GM23248 (cell line): ENCODE measurements at regions not wholly inside any gene's neighbourhood (a gene's known extent, or its start where the extent isn't known, plus 50 kb on each side); places are given as distances from the start of the nearest gene placed in this dataset.

Experiments used
- DNase-seq: peaks from one replicate; pipeline ENCODE4 v3.0.0-alpha.2; 2015
- H2AFZ ChIP-seq: fragments of 200-600 bp; sonication (generic); 2 replicates; pipeline ENCODE4 v1.6.1; 2016; ENCODE audit warnings: antibody characterized with exemption
- H3F3A ChIP-seq: fragments of 200-600 bp; sonication (generic); 2 replicates; pipeline ENCODE4 v1.6.1; 2016; ENCODE audit warnings: mild to moderate bottlenecking, antibody characterized with exemption, mixed run types; ENCODE audit not compliant: insufficient read depth
- H3K27ac ChIP-seq: fragments of 200-600 bp; sonication (generic); 2 replicates; pipeline ENCODE4 v1.5.1; 2016; ENCODE audit warnings: mild to moderate bottlenecking
- H3K27me3 ChIP-seq: fragments of 200-600 bp; sonication (generic); replicated peaks from 2 replicates; pipeline ENCODE4 v1.6.1; 2016; ENCODE audit warnings: mild to moderate bottlenecking; ENCODE audit not compliant: insufficient read depth
- H3K36me3 ChIP-seq: fragments of 200-600 bp; sonication (generic); 2 replicates; pipeline ENCODE4 v1.6.1; 2016; ENCODE audit warnings: low read depth, mild to moderate bottlenecking
- H3K4me1 ChIP-seq: fragments of 200-600 bp; sonication (generic); 2 replicates; pipeline ENCODE4 v1.6.1; 2016; ENCODE audit warnings: mild to moderate bottlenecking; ENCODE audit not compliant: insufficient read depth
- H3K4me2 ChIP-seq: fragments of 200-600 bp; sonication (generic); one replicate; pipeline ENCODE4 v1.6.1; 2016; ENCODE audit warnings: mild to moderate bottlenecking; ENCODE audit not compliant: unreplicated experiment
- H3K4me3 ChIP-seq: fragments of 200-600 bp; sonication (generic); 2 replicates; pipeline ENCODE4 v1.5.1; 2016; ENCODE audit warnings: mild to moderate bottlenecking
- H3K79me2 ChIP-seq: fragments of 200-600 bp; sonication (generic); 2 replicates; pipeline ENCODE4 v1.6.1; 2016; ENCODE audit warnings: mild to moderate bottlenecking; ENCODE audit not compliant: insufficient read depth
- H3K9ac ChIP-seq: fragments of 200-600 bp; sonication (generic); 2 replicates; pipeline ENCODE4 v1.6.1; 2016; ENCODE audit warnings: mild to moderate bottlenecking
- H3K9me2 ChIP-seq: fragments of 200-600 bp; sonication (generic); 2 replicates; pipeline ENCODE4 v1.6.1; 2016; ENCODE audit warnings: mixed run types, mild to moderate bottlenecking, moderate library complexity; ENCODE audit not compliant: insufficient read depth
- H3K9me3 ChIP-seq: fragments of 200-600 bp; sonication (generic); one replicate; pipeline ENCODE4 v1.6.1; 2017; ENCODE audit warnings: low read depth
- H4K20me1 ChIP-seq: fragments of 200-600 bp; sonication (generic); 2 replicates; pipeline ENCODE4 v1.6.0; 2016; ENCODE audit not compliant: insufficient read depth
- EZH2 ChIP-seq: fragments of 200-600 bp; sonication (generic); IDR thresholded peaks from 2 replicates; pipeline ENCODE4 v1.6.1; 2018; ENCODE audit warnings: antibody characterized with exemption, mild to moderate bottlenecking; ENCODE audit not compliant: insufficient read depth, poor library complexity, severe bottlenecking
- EZH2phosphoT487 ChIP-seq: fragments of 200-600 bp; sonication (generic); IDR thresholded peaks from 2 replicates; pipeline ENCODE4 v1.6.1; 2018; ENCODE audit warnings: antibody characterized with exemption, moderate library complexity, mild to moderate bottlenecking, low read depth; ENCODE audit not compliant: insufficient read depth
- WGBS, 2 experiments: methylation state at CpG; one replicate each; pipeline ENCODE4 v1.1.6; 2015 to 2017; ENCODE audit warnings: low lambda C conversion rate in 2 of 2, low coverage in 1 of 2; ENCODE audit errors: missing lambda C conversion rate in 2 of 2; 5-methylcytosine and 5-hydroxymethylcytosine counted together
- in situ Hi-C: fragments of 300-500 bp; cut with MboI; formaldehyde crosslinking; loops from 2 replicates; pipeline ENCODE4 v1.15.0; 2020

GRCh38 chr16:65319621-65320231, 197.9 kb upstream of the CDH11 start:
- Histone ChIP-seq H3K27ac (no peak overlapping the region), H3K4me3 (no peak overlapping the region), H3K27me3 (no peaks in the 10 kb centered on the region), H2AFZ (no peak overlapping the region), H3F3A (peaks cover 6% of the 10 kb centered on the region; the same call in 1 of the 2 replicates), H3K4me2 (no peak overlapping the region), H3K79me2 (no peaks in the 10 kb centered on the region), H3K9me2 (no peaks in the 10 kb centered on the region), H3K9ac (no peak overlapping the region), H4K20me1 (no peaks in the 10 kb centered on the region), H3K4me1 (peaks cover 3% of the 10 kb centered on the region), H3K9me3 (no peaks in the 10 kb centered on the region), H3K36me3 (no peaks in the 10 kb centered on the region)
- no peak for DNase-seq
- TF ChIP-seq EZH2 = no peak
- TF ChIP-seq EZH2phosphoT487 = no peak
- in situ Hi-C loops = no loop called here
- 96 to 99% methylated on average over 6 of the region's 6 CpGs for WGBS, 2 experiments

GRCh38 chr16:65318590-65319257, 196.9 kb upstream of the CDH11 start:
- no peak overlapping the region for H3K4me2 ChIP-seq

GRCh38 chr16:65318138-65318537, 196.3 kb upstream of the CDH11 start:
- WGBS, 2 experiments = 61 to 73% methylated on average over 9 of the region's 9 CpGs
- H3K4me2 ChIP-seq = no peak overlapping the region

More at GRCh38 chr16:65318590-65319257, 196.9 kb upstream of the CDH11 start:
- no peak overlapping the region for H3K9ac ChIP-seq
- H3K79me2 ChIP-seq = no peaks in the 10 kb centered on the region
- TF ChIP-seq EZH2 = no peak
- TF ChIP-seq EZH2phosphoT487 = no peak
- in situ Hi-C loops = no loop called here
- H2AFZ ChIP-seq = peak overlapping the region; percentile 20; the same call in 1 of the 2 replicates
- peaks cover 16% of the 10 kb centered on the region for H3F3A ChIP-seq
- no peak overlapping the region for H3K27ac ChIP-seq
- H4K20me1 ChIP-seq = no peaks in the 10 kb centered on the region
- H3K9me2 ChIP-seq = no peaks in the 10 kb centered on the region
- H3K4me1 ChIP-seq = peaks cover 13% of the 10 kb centered on the region
- no peaks in the 10 kb centered on the region for H3K36me3 ChIP-seq
- no peak overlapping the region for H3K4me3 ChIP-seq
- DNase-seq = no peak
- no peaks in the 10 kb centered on the region for H3K9me3 ChIP-seq
- no peaks in the 10 kb centered on the region for H3K27me3 ChIP-seq

GRCh38 chr16:65316808-65317207, 194.9 kb upstream of the CDH11 start:
- Histone ChIP-seq H3K79me2 (no peaks in the 10 kb centered on the region), H3K4me2 (no peak overlapping the region), H3K4me3 (no peak overlapping the region), H3K9me2 (no peaks in the 10 kb centered on the region), H3K4me1 (peaks cover 31% of the 10 kb centered on the region), H3K9me3 (no peaks in the 10 kb centered on the region), H4K20me1 (no peaks in the 10 kb centered on the region), H2AFZ (no peak overlapping the region), H3K27ac (no peak overlapping the region), H3F3A (peaks cover 35% of the 10 kb centered on the region), H3K27me3 (no peaks in the 10 kb centered on the region), H3K36me3 (no peaks in the 10 kb centered on the region), H3K9ac (no peak overlapping the region)
- in situ Hi-C loops = no loop called here
- no peak for DNase-seq
- 29 to 35% methylated on average over 3 of the region's 3 CpGs for WGBS, 2 experiments
- TF ChIP-seq EZH2phosphoT487 (no peak), EZH2 (no peak)

More at GRCh38 chr16:65318138-65318537, 196.3 kb upstream of the CDH11 start:
- Histone ChIP-seq H3K9me2 (no peaks in the 10 kb centered on the region), H2AFZ (0 out of 2 replicates have a peak overlapping the region, but pooled peaks have one; percentile 20), H3F3A (peaks cover 22% of the 10 kb centered on the region), H3K4me1 (peaks cover 19% of the 10 kb centered on the region), H3K27ac (no peak overlapping the region), H3K36me3 (no peaks in the 10 kb centered on the region), H3K4me3 (no peak overlapping the region), H3K27me3 (no peaks in the 10 kb centered on the region), H3K79me2 (no peaks in the 10 kb centered on the region), H3K9me3 (no peaks in the 10 kb centered on the region), H3K9ac (no peak overlapping the region), H4K20me1 (no peaks in the 10 kb centered on the region)
- no peak for TF ChIP-seq EZH2phosphoT487
- TF ChIP-seq EZH2 = no peak
- in situ Hi-C loops = no loop called here
- no peak for DNase-seq
